GM21515 (cell line): ENCODE measurements at regions not wholly inside any gene's neighbourhood (a gene's known extent, or its start where the extent isn't known, plus 50 kb on each side); places are given as distances from the start of the nearest gene placed in this dataset.

Experiments
- ATAC-seq: cut with Tn5 transposase; IDR thresholded peaks from one replicate; pipeline ENCODE4 v1.9.1; 2021; ENCODE audit not compliant: unreplicated experiment

- ATAC-seq = peak; percentile 62
Observed at GRCh38 chr10:75294866-75295701, 59.3 kb upstream of the COMTD1 start.

- no peak for ATAC-seq
Observed at GRCh38 chr10:75294518-75294865, 58.7 kb upstream of the COMTD1 start.

- no peak for ATAC-seq
Observed at GRCh38 chr10:75294031-75294437, 58.3 kb upstream of the COMTD1 start.

GRCh38 chr10:75293446-75293820 lies 57.7 kb upstream of the COMTD1 start:
- no peak for ATAC-seq

DNA sequence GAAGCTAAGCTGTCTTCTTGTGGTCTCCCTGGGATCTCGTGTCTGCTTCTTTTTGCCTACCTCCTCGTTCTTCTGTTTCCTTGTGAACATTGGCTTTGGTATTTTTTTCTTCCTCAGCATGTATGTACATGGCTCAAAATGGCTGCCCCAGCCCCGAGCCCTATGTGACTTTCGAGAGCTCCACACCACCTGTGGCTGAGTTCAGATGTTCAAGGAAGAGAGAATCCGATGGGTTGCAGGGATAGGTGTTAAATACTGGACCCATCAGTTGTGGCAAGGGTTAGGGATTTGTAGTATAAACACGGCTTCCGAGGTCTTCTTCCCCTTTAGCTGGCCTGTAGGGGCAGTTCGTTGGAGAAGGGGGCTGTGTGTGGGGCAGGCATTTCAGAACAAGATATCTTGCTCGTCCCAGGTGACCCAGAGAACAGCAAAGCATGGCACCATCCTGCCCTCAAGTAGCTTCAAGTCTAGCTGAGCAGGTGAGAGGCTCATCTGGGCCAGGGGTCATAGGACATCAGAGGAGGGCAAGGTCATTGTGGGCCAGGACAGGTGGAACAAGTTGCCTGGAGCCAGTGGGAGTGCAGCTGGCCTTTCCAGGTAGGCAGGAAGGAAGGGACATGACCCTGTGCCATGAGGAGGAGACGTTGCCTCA lies 57.2 kb upstream of the COMTD1 start:
- ATAC-seq = no peak

GRCh38 chr10:75291805-75292204 lies 56.0 kb upstream of the COMTD1 start:
- ATAC-seq = no peak

DNA sequence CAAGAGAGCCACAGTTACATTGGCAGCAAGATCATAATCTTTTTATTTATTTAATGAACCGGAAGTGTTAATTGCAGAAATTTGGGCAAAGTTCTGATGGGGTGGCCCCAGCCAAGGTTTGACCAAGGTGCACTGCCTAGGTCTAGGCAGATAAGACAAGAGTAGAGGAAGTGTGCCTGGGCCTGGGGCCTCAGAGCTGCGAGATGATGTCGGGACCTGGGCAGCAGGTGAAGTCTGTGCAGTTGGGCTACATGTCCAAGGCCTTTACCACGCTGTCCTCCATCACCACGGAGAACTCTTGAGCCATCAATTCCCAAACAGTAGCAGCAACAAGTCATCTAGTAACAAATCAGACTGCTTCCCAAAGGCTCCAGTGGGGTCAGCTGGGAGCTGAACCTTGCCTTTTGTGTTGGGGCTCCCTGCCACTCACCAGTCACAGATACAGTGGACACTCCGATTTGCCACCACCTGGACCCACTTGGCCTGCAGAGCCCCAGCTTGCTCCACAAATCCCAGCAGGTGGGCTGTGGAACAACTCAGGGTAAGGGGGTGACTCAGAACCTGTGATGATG lies 52.5 kb upstream of the COMTD1 start:
- no peak for ATAC-seq

- ATAC-seq = no peak
Observed at GRCh38 chr10:75287697-75288096, 51.9 kb upstream of the COMTD1 start.

DNA sequence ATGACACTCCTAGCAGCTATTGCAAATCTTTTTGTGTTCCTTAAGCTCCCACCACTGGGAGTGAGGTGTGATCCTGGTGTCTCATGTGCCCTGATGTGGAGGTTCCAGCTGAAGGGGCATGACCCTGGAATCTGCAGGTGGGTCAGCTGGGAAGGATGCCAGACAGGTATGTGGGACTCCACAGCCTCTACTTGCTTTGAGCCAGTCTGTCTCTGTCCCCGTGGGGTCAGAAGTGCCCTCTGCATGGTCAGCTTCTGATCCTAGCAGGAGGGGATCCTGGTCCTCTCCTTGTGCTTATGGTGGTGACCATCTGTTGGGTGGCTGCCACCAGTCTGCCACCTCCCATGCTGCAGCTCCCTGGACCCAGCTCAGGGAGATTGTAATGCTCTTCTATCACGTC lies 51.1 kb upstream of the COMTD1 start:
- no peak for ATAC-seq
